ENCODE measurements at regions not wholly inside any gene's neighbourhood (a gene's known extent, or its start where the extent isn't known, plus 50 kb on each side); places are given as distances from the start of the nearest gene placed in this dataset.
"Not testable (repeated sequence)": the region's sequence is repeated elsewhere in the genome, so short reads cannot be mapped to it uniquely, and the experiment has no call there.

- ChIA-PET POLR2A (interaction anchor here (0.7 kb wide), 1 partner anchor 23 kb away, joined by 3 read pairs; no protein-coding TSS in a partner anchor), CTCF (no interaction called here)
- intact Hi-C loops (cut with micrococcal nuclease) = no loop called here
- H3K27ac Mint-ChIP-seq = no peak overlapping the region
- H3K36me3 Mint-ChIP-seq (ENCODE audit: low read depth) = no peaks in the 10 kb centered on the region
- DNase-seq (no peak), ATAC-seq (no peak)
- H3K4me1 Mint-ChIP-seq (ENCODE audit: low read depth) = peaks cover 8% of the 10 kb centered on the region
- H3K27me3 Mint-ChIP-seq = no peaks in the 10 kb centered on the region
- H3K9me3 Mint-ChIP-seq = no peaks in the 10 kb centered on the region
- no peak overlapping the region for H3K4me3 Mint-ChIP-seq
- TF ChIP-seq, protein P1, sequence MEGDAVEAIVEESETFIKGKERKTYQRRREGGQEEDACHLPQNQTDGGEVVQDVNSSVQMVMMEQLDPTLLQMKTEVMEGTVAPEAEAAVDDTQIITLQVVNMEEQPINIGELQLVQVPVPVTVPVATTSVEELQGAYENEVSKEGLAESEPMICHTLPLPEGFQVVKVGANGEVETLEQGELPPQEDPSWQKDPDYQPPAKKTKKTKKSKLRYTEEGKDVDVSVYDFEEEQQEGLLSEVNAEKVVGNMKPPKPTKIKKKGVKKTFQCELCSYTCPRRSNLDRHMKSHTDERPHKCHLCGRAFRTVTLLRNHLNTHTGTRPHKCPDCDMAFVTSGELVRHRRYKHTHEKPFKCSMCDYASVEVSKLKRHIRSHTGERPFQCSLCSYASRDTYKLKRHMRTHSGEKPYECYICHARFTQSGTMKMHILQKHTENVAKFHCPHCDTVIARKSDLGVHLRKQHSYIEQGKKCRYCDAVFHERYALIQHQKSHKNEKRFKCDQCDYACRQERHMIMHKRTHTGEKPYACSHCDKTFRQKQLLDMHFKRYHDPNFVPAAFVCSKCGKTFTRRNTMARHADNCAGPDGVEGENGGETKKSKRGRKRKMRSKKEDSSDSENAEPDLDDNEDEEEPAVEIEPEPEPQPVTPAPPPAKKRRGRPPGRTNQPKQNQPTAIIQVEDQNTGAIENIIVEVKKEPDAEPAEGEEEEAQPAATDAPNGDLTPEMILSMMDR (IDR thresholded peaks at IDR 0.05) = no peak
These were observed 66.9 kb upstream of the CHST1 start for GRCh38 chr11:45732343-45732742.

DNA sequence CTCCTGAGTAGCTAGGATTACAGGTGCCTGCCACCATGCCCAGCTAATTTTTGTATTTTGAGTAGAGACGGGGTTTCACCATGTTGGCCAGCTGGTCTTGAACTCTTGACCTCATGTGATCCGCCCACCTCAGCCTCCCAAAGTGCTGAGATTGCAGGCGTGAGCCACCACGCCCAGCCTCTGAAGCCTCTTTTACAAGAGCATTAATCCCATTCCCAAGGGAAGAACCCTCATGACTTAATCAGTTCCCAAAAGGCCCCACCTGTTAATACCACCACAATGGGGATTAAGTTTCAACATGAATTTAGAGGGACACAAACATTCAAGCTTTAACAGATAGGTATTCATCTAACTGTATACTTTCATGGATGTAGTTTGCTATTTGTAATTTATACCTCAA lies 65.7 kb upstream of the CHST1 start:
- H3K27ac Mint-ChIP-seq; H3K4me3 Mint-ChIP-seq; DNase-seq; CTCF ChIA-PET; POLR2A ChIA-PET; ATAC-seq; H3K4me1 Mint-ChIP-seq (ENCODE audit: low read depth); H3K27me3 Mint-ChIP-seq; H3K36me3 Mint-ChIP-seq (ENCODE audit: low read depth); intact Hi-C loops (cut with micrococcal nuclease); H3K9me3 Mint-ChIP-seq: not testable (repeated sequence)

DNA sequence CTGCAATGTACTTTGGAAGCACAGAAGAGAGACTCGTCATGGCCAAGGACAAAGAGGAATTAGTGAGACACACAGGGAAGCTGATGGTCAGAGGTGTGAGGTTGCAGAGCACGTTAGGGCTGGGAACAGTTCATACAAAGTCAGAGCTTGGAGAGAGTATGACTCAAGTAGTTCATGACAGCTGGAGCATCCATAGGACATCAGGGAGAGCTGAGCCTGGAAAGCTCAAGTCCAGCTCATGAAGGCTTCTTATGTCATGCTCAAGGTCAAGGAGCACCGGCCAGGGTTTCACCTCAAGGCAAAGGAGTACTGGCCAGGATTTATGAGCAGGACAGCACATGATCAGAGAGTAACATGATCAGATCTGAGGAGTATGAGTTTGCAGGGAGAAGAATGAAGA lies 64.6 kb upstream of the CHST1 start:
- H3K27me3 Mint-ChIP-seq = no peaks in the 10 kb centered on the region
- TF ChIP-seq, protein P1 (IDR thresholded peaks at IDR 0.05) = no peak
- POLR2A ChIA-PET = no interaction called here
- CTCF ChIA-PET = interaction anchor here (1.2 kb wide), 1 partner anchor 41 kb away, joined by 3 read pairs; no protein-coding TSS in a partner anchor
- H3K36me3 Mint-ChIP-seq (ENCODE audit: low read depth) = no peaks in the 10 kb centered on the region
- H3K9me3 Mint-ChIP-seq = no peaks in the 10 kb centered on the region
- intact Hi-C loops (cut with micrococcal nuclease) = no loop called here
- no peak overlapping the region for H3K4me3 Mint-ChIP-seq
- no peaks in the 10 kb centered on the region for H3K4me1 Mint-ChIP-seq (ENCODE audit: low read depth)
- ATAC-seq = no peak
- DNase-seq = no peak
- no peak overlapping the region for H3K27ac Mint-ChIP-seq

GRCh38 chr11:45726493-45727054 lies 61.2 kb upstream of the CHST1 start:
- TF ChIP-seq, protein P1 (IDR thresholded peaks at IDR 0.05) = no peak
- Mint-ChIP-seq H3K9me3 (no peaks in the 10 kb centered on the region), H3K27ac (no peak overlapping the region), H3K4me3 (no peak overlapping the region), H3K36me3 (ENCODE audit: low read depth) (no peaks in the 10 kb centered on the region), H3K4me1 (ENCODE audit: low read depth) (no peaks in the 10 kb centered on the region), H3K27me3 (no peaks in the 10 kb centered on the region)
- intact Hi-C loops (cut with micrococcal nuclease) = no loop called here
- ChIA-PET POLR2A (no interaction called here), CTCF (no interaction called here)
- ATAC-seq (no peak), DNase-seq (no peak)

GRCh38 chr11:45725776-45726492 lies 60.5 kb upstream of the CHST1 start:
- no peaks in the 10 kb centered on the region for H3K9me3 Mint-ChIP-seq
- no peak for DNase-seq
- ChIA-PET CTCF (no interaction called here), POLR2A (no interaction called here)
- H3K4me1 Mint-ChIP-seq (ENCODE audit: low read depth) = no peaks in the 10 kb centered on the region
- ATAC-seq = no peak
- no peak overlapping the region for H3K4me3 Mint-ChIP-seq
- H3K27ac Mint-ChIP-seq = no peak overlapping the region
- no peaks in the 10 kb centered on the region for H3K27me3 Mint-ChIP-seq
- intact Hi-C loops (cut with micrococcal nuclease) = no loop called here
- TF ChIP-seq, protein P1 (IDR thresholded peaks at IDR 0.05) = no peak
- H3K36me3 Mint-ChIP-seq (ENCODE audit: low read depth) = no peaks in the 10 kb centered on the region

All from activated CD8-positive, alpha-beta T cell treated with anti-CD3 and anti-CD28 coated beads for 36 hours (primary cell).